ENCODE measurements at regions not wholly inside any gene's neighbourhood (a gene's known extent, or its start where the extent isn't known, plus 50 kb on each side); places are given as distances from the start of the nearest gene placed in this dataset.

DNA sequence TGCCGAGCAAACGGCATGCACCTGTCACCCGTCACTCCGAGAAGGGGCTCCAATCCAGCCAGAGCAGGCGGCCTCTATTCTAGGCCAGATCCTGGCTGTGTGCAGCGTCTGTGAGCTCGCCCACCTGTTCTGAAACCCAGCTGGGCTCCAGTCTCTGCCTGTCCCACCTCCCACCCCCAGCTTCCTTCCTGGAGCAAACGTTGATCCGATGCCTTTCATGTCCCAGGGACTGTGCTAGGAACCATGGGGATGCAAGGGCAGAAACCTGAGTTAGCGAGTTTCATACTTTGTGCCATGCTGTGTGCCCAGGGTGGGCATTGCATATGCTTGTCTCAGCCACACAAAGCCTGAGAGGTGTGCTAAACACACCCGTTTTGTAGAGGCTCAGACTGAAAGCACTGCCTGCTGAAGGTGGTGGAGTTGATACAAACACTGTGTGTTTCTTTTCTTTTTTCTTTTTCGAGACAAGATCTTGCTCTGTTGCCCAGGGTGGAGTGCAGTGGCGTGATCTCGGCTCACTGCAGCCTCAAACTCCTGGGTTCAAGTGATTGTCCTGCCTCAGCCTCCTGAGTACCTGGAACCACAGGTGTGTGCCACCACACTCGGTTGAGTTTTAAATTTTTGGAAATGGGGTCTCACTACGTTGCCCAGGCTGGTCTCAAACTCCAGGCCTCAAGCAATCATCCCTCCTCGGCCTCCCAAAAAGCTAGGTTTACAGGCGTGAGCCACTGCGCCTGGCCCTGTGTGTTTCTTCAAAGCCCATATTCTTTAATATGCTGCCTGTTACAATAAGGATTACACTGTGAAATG lies 84.1 kb upstream of the MED13L start:
- peaks cover 2% of the 10 kb centered on the region for H3K4me1 ChIP-seq (ENCODE audit: control insufficient read depth, insufficient read depth, low read length)
- no peaks in the 10 kb centered on the region for H3K9me3 ChIP-seq (ENCODE audit: control insufficient read depth in 2 of 2, low read length in 2 of 2)
- H3K36me3 ChIP-seq (ENCODE audit: control insufficient read depth in 2 of 2, insufficient read depth in 2 of 2, low read length in 2 of 2) = no peaks in the 10 kb centered on the region
- H3K27me3 ChIP-seq (ENCODE audit: control insufficient read depth in 1 of 2, insufficient read depth in 2 of 2, low read length in 2 of 2) = no peaks in the 10 kb centered on the region
- H3K27ac ChIP-seq (ENCODE audit: low read length) = no peak overlapping the region
- H3K9ac ChIP-seq (ENCODE audit: low read length in 2 of 2) = no peak overlapping the region
- no peak overlapping the region for H3K4me3 ChIP-seq (ENCODE audit: low read length in 2 of 2)

DNA sequence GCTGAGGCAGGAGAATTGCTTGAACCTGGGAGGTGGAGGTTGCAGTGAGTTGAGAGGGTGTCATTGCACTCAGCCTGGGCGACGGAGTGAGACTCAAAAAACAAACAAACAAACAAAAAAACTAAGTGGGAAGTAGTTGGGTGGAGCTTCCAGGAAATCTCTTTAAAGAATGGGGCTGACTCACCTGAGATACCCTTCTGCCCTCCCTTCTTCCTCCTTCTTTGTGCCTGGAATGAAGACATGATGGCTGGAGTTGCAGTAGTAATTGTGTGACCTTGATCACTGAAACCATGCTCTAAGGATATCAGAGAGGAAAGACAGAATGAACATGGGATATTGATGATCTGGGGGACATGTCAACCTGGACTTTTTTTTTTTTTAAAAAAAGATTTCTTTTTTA lies 87.6 kb upstream of the MED13L start:
- H3K27me3 ChIP-seq (ENCODE audit: control insufficient read depth in 1 of 2, insufficient read depth in 2 of 2, low read length in 2 of 2) = no peaks in the 10 kb centered on the region
- peaks cover 2% of the 10 kb centered on the region for H3K4me1 ChIP-seq (ENCODE audit: control insufficient read depth, insufficient read depth, low read length)
- no peak overlapping the region for H3K4me3 ChIP-seq (ENCODE audit: low read length in 2 of 2)
- H3K9me3 ChIP-seq (ENCODE audit: control insufficient read depth in 2 of 2, low read length in 2 of 2) = no peaks in the 10 kb centered on the region
- no peak overlapping the region for H3K27ac ChIP-seq (ENCODE audit: low read length)
- H3K9ac ChIP-seq (ENCODE audit: low read length in 2 of 2) = no peak overlapping the region
- H3K36me3 ChIP-seq (ENCODE audit: control insufficient read depth in 2 of 2, insufficient read depth in 2 of 2, low read length in 2 of 2) = no peaks in the 10 kb centered on the region

DNA sequence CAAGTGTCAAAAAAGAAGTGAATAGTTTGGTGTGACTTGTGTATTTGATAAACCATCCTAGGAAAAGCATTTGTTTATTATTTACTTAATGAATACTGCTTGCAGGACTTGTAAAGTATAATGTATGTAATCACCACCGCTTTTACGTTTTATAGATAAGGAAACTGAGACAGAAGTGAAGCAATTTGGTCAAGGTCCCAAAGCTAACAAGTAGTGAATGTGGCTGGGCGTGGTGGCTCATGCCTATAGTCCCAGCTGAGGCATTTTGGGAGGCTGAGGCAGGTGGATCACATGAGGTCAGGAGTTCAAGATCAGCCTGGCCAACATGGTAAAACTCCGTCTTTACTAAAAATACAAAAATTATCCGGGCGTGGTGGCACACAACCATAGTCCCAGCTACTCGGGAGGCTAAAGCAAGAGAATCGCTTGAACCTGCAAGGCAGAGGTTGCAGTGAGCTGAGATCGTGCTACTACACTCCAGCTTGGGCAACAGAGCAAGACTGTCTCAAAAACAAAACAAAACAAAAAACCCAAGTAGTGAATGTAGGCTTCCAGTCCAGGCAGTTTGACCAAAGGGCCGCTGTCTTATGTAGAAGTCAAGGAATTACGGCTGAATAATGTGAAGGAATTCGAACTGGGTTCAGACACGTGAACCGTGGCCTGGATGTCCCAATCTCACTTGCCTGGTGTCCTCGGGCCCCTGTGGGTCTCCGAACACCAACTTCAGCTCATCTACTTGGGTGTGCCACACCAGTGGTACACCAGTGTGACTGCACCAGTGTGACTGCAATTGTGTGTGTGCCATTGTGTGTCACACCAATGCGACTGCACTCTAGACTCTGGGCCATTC lies 88.3 kb upstream of the MED13L start:
- Histone ChIP-seq H3K9me3 (ENCODE audit: control insufficient read depth in 2 of 2, low read length in 2 of 2) (no peaks in the 10 kb centered on the region), H3K4me1 (ENCODE audit: control insufficient read depth, insufficient read depth, low read length) (peaks cover 3% of the 10 kb centered on the region), H3K9ac (ENCODE audit: low read length in 2 of 2) (no peak overlapping the region), H3K27me3 (ENCODE audit: control insufficient read depth in 1 of 2, insufficient read depth in 2 of 2, low read length in 2 of 2) (no peaks in the 10 kb centered on the region), H3K27ac (ENCODE audit: low read length) (no peak overlapping the region), H3K36me3 (ENCODE audit: control insufficient read depth in 2 of 2, insufficient read depth in 2 of 2, low read length in 2 of 2) (no peaks in the 10 kb centered on the region), H3K4me3 (ENCODE audit: low read length in 2 of 2) (no peak overlapping the region)

DNA sequence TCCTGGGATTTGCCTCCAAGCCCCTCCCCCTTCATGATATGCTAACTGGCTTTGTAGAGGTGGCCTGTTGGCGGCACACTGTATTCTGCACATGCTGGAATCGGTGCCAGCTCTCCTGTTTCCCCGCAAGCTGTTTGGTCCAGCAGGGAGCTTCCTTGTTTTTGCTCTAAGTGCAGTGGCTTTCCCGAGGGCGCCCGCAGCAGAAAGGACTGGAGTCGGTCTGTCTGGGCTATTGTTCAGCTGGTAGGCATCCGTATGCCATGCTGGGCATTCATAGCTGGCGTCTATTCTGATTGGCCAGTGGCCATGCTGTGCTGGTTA lies 88.9 kb upstream of the MED13L start:
- Histone ChIP-seq H3K4me3 (ENCODE audit: low read length in 2 of 2) (no peak overlapping the region), H3K27me3 (ENCODE audit: control insufficient read depth in 1 of 2, insufficient read depth in 2 of 2, low read length in 2 of 2) (no peaks in the 10 kb centered on the region), H3K36me3 (ENCODE audit: control insufficient read depth in 2 of 2, insufficient read depth in 2 of 2, low read length in 2 of 2) (no peaks in the 10 kb centered on the region), H3K9ac (ENCODE audit: low read length in 2 of 2) (no peak overlapping the region), H3K4me1 (ENCODE audit: control insufficient read depth, insufficient read depth, low read length) (peaks cover 8% of the 10 kb centered on the region), H3K9me3 (ENCODE audit: control insufficient read depth in 2 of 2, low read length in 2 of 2) (no peaks in the 10 kb centered on the region), H3K27ac (ENCODE audit: low read length) (no peak overlapping the region)

DNA sequence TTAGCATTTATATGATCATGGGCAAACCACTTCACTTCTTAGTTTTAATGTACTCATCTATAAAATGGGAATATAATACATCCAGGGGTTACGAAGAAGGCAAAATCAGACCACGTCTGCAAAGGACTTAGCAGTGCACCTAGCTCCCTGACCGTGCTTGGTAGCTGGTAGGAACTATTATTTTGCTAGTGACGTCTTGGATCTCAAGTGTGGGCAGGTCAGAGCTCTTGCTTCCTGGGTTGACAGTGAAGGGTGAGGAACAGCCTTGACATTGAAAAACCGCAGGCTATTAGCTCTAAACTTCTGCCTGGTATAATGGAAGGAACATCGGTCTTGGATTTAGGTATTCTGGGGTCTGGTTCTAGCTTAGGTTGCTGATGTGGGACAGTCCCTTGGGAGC lies 89.3 kb upstream of the MED13L start:
- Histone ChIP-seq H3K27me3 (ENCODE audit: control insufficient read depth in 1 of 2, insufficient read depth in 2 of 2, low read length in 2 of 2) (no peaks in the 10 kb centered on the region), H3K9ac (ENCODE audit: low read length in 2 of 2) (no peak overlapping the region), H3K9me3 (ENCODE audit: control insufficient read depth in 2 of 2, low read length in 2 of 2) (no peaks in the 10 kb centered on the region), H3K36me3 (ENCODE audit: control insufficient read depth in 2 of 2, insufficient read depth in 2 of 2, low read length in 2 of 2) (no peaks in the 10 kb centered on the region), H3K4me1 (ENCODE audit: control insufficient read depth, insufficient read depth, low read length) (peaks cover 8% of the 10 kb centered on the region), H3K4me3 (ENCODE audit: low read length in 2 of 2) (no peak overlapping the region), H3K27ac (ENCODE audit: low read length) (no peak overlapping the region)

DNA sequence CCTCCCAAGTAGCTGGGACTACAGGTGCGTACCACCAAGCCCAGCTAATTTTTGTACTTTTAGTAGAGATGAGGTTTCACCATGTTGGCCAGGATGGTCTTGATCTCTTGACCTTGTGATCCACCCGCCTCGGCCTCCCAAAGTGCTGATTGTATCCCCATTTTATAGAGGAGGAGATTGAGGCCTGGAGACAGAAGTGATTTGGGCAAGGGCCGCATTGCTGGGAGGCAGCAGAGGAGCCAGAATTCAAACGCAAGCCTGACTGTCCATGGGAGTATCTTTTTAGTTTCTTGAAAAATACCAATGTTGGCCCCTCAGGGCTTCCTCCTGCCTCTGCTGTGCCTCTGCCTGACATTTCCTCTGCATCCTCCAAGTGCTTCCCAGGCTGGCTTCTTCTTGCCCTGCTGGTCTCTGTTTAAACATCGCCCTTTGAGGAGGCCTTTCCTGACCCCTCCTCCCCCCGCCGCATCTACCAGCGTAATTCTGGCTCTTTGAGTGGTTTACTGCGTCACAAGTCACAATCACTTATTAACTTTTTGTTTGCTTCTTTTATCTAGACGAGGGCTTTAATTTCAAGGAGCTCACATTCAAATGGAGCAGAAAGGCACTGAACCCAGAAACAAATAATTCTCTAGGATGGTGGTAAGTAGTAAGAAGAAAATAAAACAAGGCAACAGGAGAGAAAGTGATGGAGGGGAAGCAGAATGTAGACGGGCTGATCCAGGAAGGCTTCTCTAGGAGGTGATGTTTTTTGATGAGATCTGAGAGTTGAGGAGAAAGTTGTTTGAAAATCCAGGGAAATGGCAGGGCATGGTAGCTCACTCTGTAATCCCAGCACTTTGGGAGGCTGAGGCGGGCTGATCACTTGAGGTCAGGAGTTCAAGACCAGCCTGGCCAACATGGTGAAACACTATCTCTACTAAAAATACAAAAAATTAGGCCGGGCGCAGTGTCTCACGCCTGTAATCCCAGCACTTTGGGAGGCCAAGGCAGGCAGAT lies 91.0 kb upstream of the MED13L start:
- H3K9ac ChIP-seq (ENCODE audit: low read length in 2 of 2) = no peak overlapping the region
- peaks cover 8% of the 10 kb centered on the region for H3K4me1 ChIP-seq (ENCODE audit: control insufficient read depth, insufficient read depth, low read length)

DNA sequence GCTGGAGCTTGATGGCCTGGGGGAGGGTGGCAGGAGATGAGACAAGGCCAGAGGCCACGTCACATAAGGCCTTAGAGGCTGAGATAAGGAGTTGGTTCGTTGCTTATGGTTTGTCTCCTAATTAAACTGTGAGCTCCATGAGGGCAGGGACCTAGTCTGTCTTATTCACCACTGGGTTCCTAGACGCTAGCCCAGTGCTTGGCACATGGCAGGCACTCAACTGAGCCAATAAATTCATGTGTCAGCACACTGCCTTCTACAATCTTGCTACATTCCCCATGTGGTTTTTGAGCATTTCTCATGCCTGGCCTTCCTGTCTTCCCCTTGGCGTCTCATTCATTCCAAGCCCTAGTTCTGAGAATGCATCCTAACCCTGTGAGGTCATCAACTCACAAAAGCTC lies 92.5 kb upstream of the MED13L start:
- Histone ChIP-seq H3K27ac (ENCODE audit: low read length) (no peak overlapping the region), H3K9ac (ENCODE audit: low read length in 2 of 2) (no peak overlapping the region), H3K27me3 (ENCODE audit: control insufficient read depth in 1 of 2, insufficient read depth in 2 of 2, low read length in 2 of 2) (no peaks in the 10 kb centered on the region)

More for the DNA sequence above, 91.0 kb upstream of the MED13L start:
- Histone ChIP-seq H3K9me3 (ENCODE audit: control insufficient read depth in 2 of 2, low read length in 2 of 2) (no peaks in the 10 kb centered on the region), H3K27me3 (ENCODE audit: control insufficient read depth in 1 of 2, insufficient read depth in 2 of 2, low read length in 2 of 2) (no peaks in the 10 kb centered on the region), H3K4me3 (ENCODE audit: low read length in 2 of 2) (no peak overlapping the region), H3K36me3 (ENCODE audit: control insufficient read depth in 2 of 2, insufficient read depth in 2 of 2, low read length in 2 of 2) (no peaks in the 10 kb centered on the region), H3K27ac (ENCODE audit: low read length) (no peak overlapping the region)

DNA sequence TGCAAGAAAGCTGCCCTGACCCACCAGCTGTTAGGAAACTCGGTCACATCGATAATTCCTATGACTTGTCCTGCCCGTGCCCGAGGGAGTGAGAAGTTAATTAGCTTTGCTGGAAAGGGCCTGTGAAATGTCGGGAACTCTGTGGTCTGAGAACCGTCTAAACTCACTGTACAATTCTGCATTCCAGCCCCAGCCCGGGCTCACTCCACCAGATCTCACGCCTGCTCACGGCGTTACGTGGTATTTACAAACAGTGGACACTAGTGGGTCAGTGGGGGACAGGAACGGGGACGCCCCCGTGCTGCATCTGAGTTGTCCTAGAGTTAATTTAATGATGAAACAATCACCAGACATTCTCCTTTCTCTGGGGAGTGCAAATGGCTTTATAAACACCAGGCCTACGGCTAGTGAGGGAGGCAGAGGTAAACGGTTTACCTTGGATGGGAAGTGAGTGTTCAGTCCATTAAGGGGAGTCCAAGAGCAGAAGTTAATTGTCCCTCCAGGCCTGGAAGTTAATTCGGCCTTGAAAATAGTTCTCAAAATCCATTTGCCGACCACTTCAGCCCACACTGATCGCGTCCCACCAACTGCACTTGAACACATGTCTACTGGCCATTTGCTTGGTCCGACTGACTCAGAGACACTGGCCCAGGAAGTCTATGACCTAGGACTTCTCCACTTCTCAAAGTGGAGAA lies 93.5 kb upstream of the MED13L start:
- Histone ChIP-seq H3K27me3 (ENCODE audit: control insufficient read depth in 1 of 2, insufficient read depth in 2 of 2, low read length in 2 of 2) (no peaks in the 10 kb centered on the region), H3K27ac (ENCODE audit: low read length) (no peak overlapping the region), H3K9ac (ENCODE audit: low read length in 2 of 2) (no peak overlapping the region), H3K4me3 (ENCODE audit: low read length in 2 of 2) (peak overlapping the region in 1 of 2 donors; percentile 22), H3K36me3 (ENCODE audit: control insufficient read depth in 2 of 2, insufficient read depth in 2 of 2, low read length in 2 of 2) (no peaks in the 10 kb centered on the region), H3K4me1 (ENCODE audit: control insufficient read depth, insufficient read depth, low read length) (peaks cover 8% of the 10 kb centered on the region), H3K9me3 (ENCODE audit: control insufficient read depth in 2 of 2, low read length in 2 of 2) (no peaks in the 10 kb centered on the region)

More for the DNA sequence above, 92.5 kb upstream of the MED13L start:
- Histone ChIP-seq H3K4me3 (ENCODE audit: low read length in 2 of 2) (no peak overlapping the region), H3K9me3 (ENCODE audit: control insufficient read depth in 2 of 2, low read length in 2 of 2) (no peaks in the 10 kb centered on the region), H3K4me1 (ENCODE audit: control insufficient read depth, insufficient read depth, low read length) (peaks cover 8% of the 10 kb centered on the region), H3K36me3 (ENCODE audit: control insufficient read depth in 2 of 2, insufficient read depth in 2 of 2, low read length in 2 of 2) (no peaks in the 10 kb centered on the region)

DNA sequence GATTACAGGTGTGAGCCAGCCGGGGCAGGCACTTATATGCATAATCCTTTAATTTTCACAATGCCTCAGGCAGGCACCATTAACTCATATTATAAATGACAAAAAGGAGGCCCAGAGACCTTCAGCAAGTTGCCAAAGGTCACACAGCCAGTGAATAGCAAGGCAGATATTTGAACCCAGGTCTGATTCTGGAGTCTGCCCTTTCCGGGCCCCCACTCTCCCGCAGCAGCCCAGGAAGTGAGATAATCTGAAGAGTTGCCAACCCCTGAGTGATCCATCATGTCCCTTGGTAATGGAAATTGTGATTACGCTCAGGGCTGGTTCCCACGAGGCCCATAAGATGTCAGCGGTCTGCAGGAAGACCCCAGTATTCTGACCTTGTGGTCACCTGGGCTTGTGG lies 95.3 kb upstream of the MED13L start:
- H3K27ac ChIP-seq (ENCODE audit: low read length) = no peak overlapping the region
- no peaks in the 10 kb centered on the region for H3K27me3 ChIP-seq (ENCODE audit: control insufficient read depth in 1 of 2, insufficient read depth in 2 of 2, low read length in 2 of 2)
- peaks cover 6% of the 10 kb centered on the region for H3K4me1 ChIP-seq (ENCODE audit: control insufficient read depth, insufficient read depth, low read length)
- H3K36me3 ChIP-seq (ENCODE audit: control insufficient read depth in 2 of 2, insufficient read depth in 2 of 2, low read length in 2 of 2) = no peaks in the 10 kb centered on the region
- H3K4me3 ChIP-seq (ENCODE audit: low read length in 2 of 2) = no peak overlapping the region
- H3K9ac ChIP-seq (ENCODE audit: low read length in 2 of 2) = no peak overlapping the region
- no peaks in the 10 kb centered on the region for H3K9me3 ChIP-seq (ENCODE audit: control insufficient read depth in 2 of 2, low read length in 2 of 2)
